Right lobe of liver (tissue), 6 donors: ENCODE measurements at regions not wholly inside any gene's neighbourhood (a gene's known extent, or its start where the extent isn't known, plus 50 kb on each side); places are given as distances from the start of the nearest gene placed in this dataset.

Experiments
- ATAC-seq, 4 donors: fragments of 200-7000 bp; cut with Tn5 transposase; one replicate each; pipeline ENCODE4 v1.9.1; 2020; ENCODE audit warnings: mild to moderate bottlenecking in 4 of 4, moderate library complexity in 4 of 4
- DNase-seq, 3 donors: peaks; one replicate each; pipeline ENCODE4 v3.0.0-alpha.2; 2020
- H3K27ac ChIP-seq, 3 donors: fragments of 200-600 bp; one replicate each; pipeline ENCODE4 v1.8.0; 2022
- H3K27me3 ChIP-seq, 2 donors: fragments of 200-600 bp; one replicate each; pipeline ENCODE4 v1.8.0; 2022
- H3K36me3 ChIP-seq, 4 donors: fragments of 200-600 bp; sonication (generic) in 1 of 4; one replicate each; pipeline versions ENCODE4 v1.5.1 to v1.8.0; 2017 to 2022; ENCODE audit warnings: control low read depth in 1 of 4
- H3K4me1 ChIP-seq, 4 donors: fragments of 200-600 bp; sonication (generic) in 1 of 4; one replicate each; pipeline versions ENCODE4 v1.5.1 to v1.8.0; 2017 to 2022; ENCODE audit warnings: control low read depth in 1 of 4
- H3K4me3 ChIP-seq, 3 donors: fragments of 200-600 bp; one replicate each; pipeline ENCODE4 v1.8.0; 2022
- H3K9me3 ChIP-seq, 4 donors: fragments of 200-600 bp; sonication (generic) in 1 of 4; one replicate each; pipeline versions ENCODE4 v1.5.1 to v1.8.0; 2017 to 2022; ENCODE audit warnings: control low read depth in 1 of 4
- POLR2A ChIP-seq: fragments of 450-650 bp; IDR thresholded peaks from one replicate; pipeline ENCODE4 v1.6.1; 2017; ENCODE audit warnings: antibody characterized with exemption, mild to moderate bottlenecking
- WGBS: methylation state at CpG from one replicate; pipeline ENCODE4 v1.1.6; 2018; ENCODE audit warnings: low coverage, low lambda C conversion rate; ENCODE audit not compliant: insufficient coverage; ENCODE audit errors: missing lambda C conversion rate; 5-methylcytosine and 5-hydroxymethylcytosine counted together
- intact Hi-C, 2 donors: fragments of 100-400 bp; cut with DNase I; formaldehyde crosslinking; loops; one replicate each; pipeline versions ENCODE4 v1.11.2 to v1.14.1; 2022
- TF ChIP-seq, protein P1 (sequence below), 4 donors: fragments of 200-600 bp in 3 of 4; fragments of 450-650 bp in 1 of 4; IDR thresholded peaks; one replicate each; pipeline versions ENCODE4 v1.5.1 to v1.8.0; 2016 to 2022; ENCODE audit warnings: antibody characterized with exemption in 4 of 4, mild to moderate bottlenecking in 2 of 4
- donor health status: DM: no; HTN: yes; CAD: no.
- donor health status: DM: no; HTN: no; CAD: no.
- donor health status: DM: no; HTN: no; CAD: no.
- donor health status: DM: no; HTN: yes; CAD: no.
- donor health status: DM: no; HTN: yes; CAD: no.

DNA sequence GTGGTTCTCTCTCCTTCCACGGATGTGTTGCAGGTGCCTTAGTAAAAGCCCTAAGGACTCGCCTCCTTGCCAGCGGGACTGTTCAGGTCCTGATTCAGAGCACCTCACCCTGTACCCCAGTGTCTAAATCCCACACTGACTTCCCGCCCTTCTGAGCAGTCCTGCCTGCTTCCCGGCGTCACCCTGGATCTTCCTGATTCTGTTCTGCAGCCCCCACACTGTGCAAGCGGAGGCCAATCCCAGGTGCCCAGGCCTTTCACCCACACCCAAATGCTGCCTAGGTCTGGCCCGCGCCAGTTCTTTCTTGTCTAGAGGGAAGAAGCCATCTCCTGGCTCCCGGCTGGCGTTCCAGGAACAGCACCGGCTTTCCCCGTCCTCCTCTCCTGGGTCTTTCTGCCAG lies 95.9 kb upstream of the GALNT2 start:
- ATAC-seq = no peak
- no peak for DNase-seq
- intact Hi-C loops = no loop called here
- no peaks in the 10 kb centered on the region for H3K4me1 ChIP-seq
- no peaks in the 10 kb centered on the region for H3K27me3 ChIP-seq
- H3K27ac ChIP-seq = no peak overlapping the region
- H3K4me3 ChIP-seq = no peak overlapping the region
- TF ChIP-seq, protein P1, sequence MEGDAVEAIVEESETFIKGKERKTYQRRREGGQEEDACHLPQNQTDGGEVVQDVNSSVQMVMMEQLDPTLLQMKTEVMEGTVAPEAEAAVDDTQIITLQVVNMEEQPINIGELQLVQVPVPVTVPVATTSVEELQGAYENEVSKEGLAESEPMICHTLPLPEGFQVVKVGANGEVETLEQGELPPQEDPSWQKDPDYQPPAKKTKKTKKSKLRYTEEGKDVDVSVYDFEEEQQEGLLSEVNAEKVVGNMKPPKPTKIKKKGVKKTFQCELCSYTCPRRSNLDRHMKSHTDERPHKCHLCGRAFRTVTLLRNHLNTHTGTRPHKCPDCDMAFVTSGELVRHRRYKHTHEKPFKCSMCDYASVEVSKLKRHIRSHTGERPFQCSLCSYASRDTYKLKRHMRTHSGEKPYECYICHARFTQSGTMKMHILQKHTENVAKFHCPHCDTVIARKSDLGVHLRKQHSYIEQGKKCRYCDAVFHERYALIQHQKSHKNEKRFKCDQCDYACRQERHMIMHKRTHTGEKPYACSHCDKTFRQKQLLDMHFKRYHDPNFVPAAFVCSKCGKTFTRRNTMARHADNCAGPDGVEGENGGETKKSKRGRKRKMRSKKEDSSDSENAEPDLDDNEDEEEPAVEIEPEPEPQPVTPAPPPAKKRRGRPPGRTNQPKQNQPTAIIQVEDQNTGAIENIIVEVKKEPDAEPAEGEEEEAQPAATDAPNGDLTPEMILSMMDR (IDR thresholded peaks at IDR 0.05) = no peak
- no peak for TF ChIP-seq POLR2A
- H3K36me3 ChIP-seq = no peaks in the 10 kb centered on the region
- WGBS = 90% methylated on average over 9 of the region's 13 CpGs
- no peaks in the 10 kb centered on the region for H3K9me3 ChIP-seq

DNA sequence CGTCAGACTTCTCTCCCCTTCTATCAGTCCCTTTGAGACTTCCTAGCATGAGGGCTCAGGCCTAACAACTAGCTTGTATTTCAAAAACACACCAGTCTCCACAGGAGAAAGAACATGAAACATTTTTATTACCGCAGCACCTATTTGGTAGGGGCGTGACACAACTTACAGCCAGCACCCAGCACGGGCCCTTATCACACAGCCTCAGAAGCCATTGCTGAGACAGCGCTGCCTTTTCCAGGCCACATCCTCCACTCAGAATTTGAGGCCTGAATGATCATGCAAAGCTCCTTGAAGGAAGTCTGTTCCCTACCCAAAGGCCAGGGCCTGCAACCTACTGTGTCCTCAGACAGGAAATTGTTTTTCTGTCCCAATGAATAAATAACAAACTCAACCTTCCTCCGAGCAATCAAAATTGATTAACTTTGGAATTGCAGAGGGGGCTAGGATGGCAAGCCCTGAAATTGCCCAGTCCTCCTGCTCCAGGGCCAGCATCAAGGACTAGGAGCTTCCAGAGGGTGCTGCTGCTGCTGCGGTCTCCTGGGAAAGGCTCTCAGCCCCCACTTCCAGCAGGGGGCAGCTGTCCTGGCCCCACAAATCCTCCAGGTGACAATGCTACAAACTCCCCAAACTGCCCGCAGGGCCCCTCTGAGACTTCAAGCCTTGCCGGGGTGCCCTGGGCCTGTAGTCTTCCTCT lies 94.3 kb upstream of the GALNT2 start:
- DNase-seq = no peak
- Histone ChIP-seq H3K9me3 (no peaks in the 10 kb centered on the region), H3K27ac (no peak overlapping the region), H3K36me3 (no peaks in the 10 kb centered on the region), H3K4me1 (no peaks in the 10 kb centered on the region), H3K4me3 (no peak overlapping the region), H3K27me3 (no peaks in the 10 kb centered on the region)
- intact Hi-C loops = no loop called here
- 84% methylated on average over 5 of the region's 9 CpGs for WGBS
- no peak for TF ChIP-seq POLR2A
- TF ChIP-seq, protein P1 (IDR thresholded peaks at IDR 0.05) = peak; percentile 16 to 40 (median 29)
- ATAC-seq = peak; percentile 40 to 63 (median 54)

DNA sequence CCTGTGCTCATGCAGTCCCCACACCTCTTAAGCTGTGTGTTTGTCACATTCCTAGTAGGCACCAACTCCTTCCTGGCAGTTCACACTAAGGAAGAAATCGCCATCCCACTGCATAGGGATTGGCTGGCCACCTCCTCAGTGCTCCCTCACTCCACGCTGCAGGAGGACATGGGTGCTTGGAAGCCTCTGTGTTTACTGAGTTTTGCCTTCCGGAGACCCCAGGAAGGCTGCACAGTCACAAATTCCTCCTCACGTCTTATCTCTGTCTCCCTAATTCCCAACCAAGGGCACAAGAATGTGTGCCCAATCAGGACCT lies 93.8 kb upstream of the GALNT2 start:
- WGBS = 96% methylated on average over 4 of the region's 4 CpGs
- ATAC-seq = no peak

DNA sequence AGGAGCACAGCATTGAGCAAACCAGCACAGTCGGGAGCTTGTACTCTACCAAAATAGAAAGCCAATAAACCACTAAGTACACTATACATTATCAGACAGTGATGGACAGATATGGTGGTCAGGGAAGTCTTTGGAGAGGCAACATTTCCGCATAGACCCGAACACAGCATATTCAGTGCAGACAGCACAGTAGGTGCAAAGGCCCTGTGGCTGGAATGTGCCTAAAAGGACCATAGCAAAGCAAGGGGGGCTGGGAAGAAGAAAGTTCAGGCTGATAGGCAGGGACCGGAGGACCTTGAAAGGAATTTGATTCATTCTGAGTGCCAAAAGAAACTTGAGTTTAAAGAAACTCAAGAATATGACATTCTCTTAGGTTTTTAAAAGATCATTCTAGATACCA lies 92.0 kb upstream of the GALNT2 start:
- ATAC-seq (no peak), DNase-seq (no peak)
- no peaks in the 10 kb centered on the region for H3K4me1 ChIP-seq
- TF ChIP-seq, protein P1 (IDR thresholded peaks at IDR 0.05) = no peak
- no peak overlapping the region for H3K4me3 ChIP-seq
- H3K9me3 ChIP-seq = no peaks in the 10 kb centered on the region
- H3K36me3 ChIP-seq = no peaks in the 10 kb centered on the region
- no peaks in the 10 kb centered on the region for H3K27me3 ChIP-seq
- H3K27ac ChIP-seq = no peak overlapping the region
- intact Hi-C loops = no loop called here
- 91% methylated on average over 4 of the region's 4 CpGs for WGBS

More for the DNA sequence above, 93.8 kb upstream of the GALNT2 start:
- Histone ChIP-seq H3K4me3 (no peak overlapping the region), H3K4me1 (no peaks in the 10 kb centered on the region), H3K27me3 (no peaks in the 10 kb centered on the region), H3K27ac (no peak overlapping the region), H3K9me3 (no peaks in the 10 kb centered on the region), H3K36me3 (no peaks in the 10 kb centered on the region)
- intact Hi-C loops = no loop called here
- TF ChIP-seq, protein P1 (IDR thresholded peaks at IDR 0.05) = no peak
- no peak for DNase-seq

DNA sequence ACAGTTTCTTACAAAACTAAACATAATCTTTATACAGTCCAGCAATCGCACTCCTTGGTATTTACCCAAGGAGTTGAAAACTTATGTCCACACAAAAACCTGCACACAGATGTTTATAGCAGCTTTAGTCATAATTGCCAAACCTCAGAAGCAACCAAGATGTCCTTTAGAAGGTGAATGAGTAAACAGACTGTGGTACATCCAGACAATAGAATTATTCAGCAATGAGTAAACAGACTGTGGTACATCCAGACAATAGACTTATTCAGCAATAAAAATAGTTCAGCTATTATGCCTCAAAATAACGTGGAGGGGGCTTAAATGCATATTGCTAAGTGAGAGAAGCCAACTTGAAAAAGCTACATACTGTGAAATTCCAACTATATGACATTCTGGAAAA lies 87.0 kb upstream of the GALNT2 start:
- no peaks in the 10 kb centered on the region for H3K27me3 ChIP-seq
- H3K4me1 ChIP-seq = peaks cover 0 to 4% (median 2%) of the 10 kb centered on the region in 4 donors
- 68% methylated on average over 2 of the region's 2 CpGs for WGBS
- no peak for TF ChIP-seq POLR2A
- TF ChIP-seq, protein P1 (IDR thresholded peaks at IDR 0.05) = no peak
- no peak overlapping the region for H3K27ac ChIP-seq
- H3K9me3 ChIP-seq = no peaks in the 10 kb centered on the region
- H3K36me3 ChIP-seq = no peaks in the 10 kb centered on the region
- H3K4me3 ChIP-seq = no peak overlapping the region
- ATAC-seq = no peak
- no peak for DNase-seq
- intact Hi-C loops = no loop called here
